PC-3 (cell line): ENCODE measurements at regions not wholly inside any gene's neighbourhood (a gene's known extent, or its start where the extent isn't known, plus 50 kb on each side); places are given as distances from the start of the nearest gene placed in this dataset.
"Not testable (repeated sequence)": the region's sequence is repeated elsewhere in the genome, so short reads cannot be mapped to it uniquely, and the experiment has no call there.

Experiments
- ATAC-seq: fragments of 200-7000 bp; cut with Tn5 transposase; 2 replicates; pipeline ENCODE4 v1.9.1; 2020; ENCODE audit warnings: mild to moderate bottlenecking, moderate library complexity
- BruUV-seq: library from RNA; stranded (reverse); fragments of 400-500 nt; replicated peaks from 2 replicates; lab custom pipeline; 2021; lab: Mats Ljungman, UMichigan
- CTCF ChIA-PET: fragments of 300-600 bp; sonication (Branson Sonifier 250); formaldehyde crosslinking; loops from one replicate; lab custom pipeline; 2022; ENCODE audit warnings: antibody characterized with exemption; lab: Charles Lee
- POLR2A ChIA-PET: fragments of 300-600 bp; sonication (Branson Sonifier 250); formaldehyde crosslinking; loops from one replicate; lab custom pipeline; 2022; ENCODE audit warnings: antibody characterized with exemption; ENCODE audit not compliant: unreplicated experiment; lab: Charles Lee
- DNase-seq: peaks from one replicate; pipeline ENCODE4 v3.0.0-alpha.2; 2015
- H2AFZ ChIP-seq: fragments of 300-600 bp; sonication (generic); 2 replicates; pipeline ENCODE4 v1.6.0; 2016; ENCODE audit warnings: antibody characterized with exemption, low read length
- H3F3A ChIP-seq: fragments of 300-600 bp; sonication (generic); one replicate; pipeline ENCODE4 v1.6.0; 2017; ENCODE audit warnings: antibody characterized with exemption, low read length, control low read depth, mild to moderate bottlenecking; ENCODE audit not compliant: unreplicated experiment
- H3K27ac ChIP-seq: fragments of 300-600 bp; sonication (generic); 2 replicates; pipeline ENCODE4 v1.5.1; 2016; ENCODE audit warnings: mild to moderate bottlenecking, low read length
- H3K27me3 ChIP-seq: fragments of 300-600 bp; sonication (generic); 2 replicates; pipeline ENCODE4 v1.6.1; 2016; ENCODE audit warnings: low read length, mixed read lengths
- H3K36me3 ChIP-seq: fragments of 300-600 bp; sonication (generic); 2 replicates; pipeline ENCODE4 v1.6.1; 2016; ENCODE audit warnings: low read depth, mixed run types, low read length, mixed read lengths
- H3K4me1 ChIP-seq: fragments of 300-600 bp; sonication (generic); 2 replicates; pipeline ENCODE4 v1.5.1; 2016; ENCODE audit warnings: low read length; ENCODE audit not compliant: insufficient read depth
- H3K4me2 ChIP-seq: fragments of 300-600 bp; sonication (generic); 2 replicates; pipeline ENCODE4 v1.6.0; 2016; ENCODE audit warnings: low read length
- H3K4me3 ChIP-seq: fragments of 300-600 bp; sonication (generic); 2 replicates; pipeline ENCODE4 v1.5.1; 2016; ENCODE audit warnings: mild to moderate bottlenecking, low read length, mixed read lengths
- H3K79me2 ChIP-seq: fragments of 300-600 bp; sonication (generic); 2 replicates; pipeline ENCODE4 v1.6.1; 2017; ENCODE audit warnings: low read length, mixed read lengths
- H3K9ac ChIP-seq: fragments of 300-600 bp; sonication (generic); 2 replicates; pipeline ENCODE4 v1.6.0; 2016; ENCODE audit warnings: mild to moderate bottlenecking, low read length
- H3K9me2 ChIP-seq: fragments of 300-600 bp; sonication (generic); replicated peaks from 2 replicates; pipeline ENCODE4 v1.6.1; 2016; ENCODE audit warnings: mixed run types, low read length, mixed read lengths
- H3K9me3 ChIP-seq: fragments of 300-600 bp; sonication (generic); 2 replicates; pipeline ENCODE4 v1.6.1; 2016; ENCODE audit warnings: low read length, mixed read lengths
- H4K20me1 ChIP-seq: fragments of 300-600 bp; sonication (generic); 2 replicates; pipeline ENCODE4 v1.6.1; 2016; ENCODE audit warnings: low read length, mixed read lengths
- CTCF ChIP-seq: fragments of 300-600 bp; sonication (generic); conservative IDR thresholded peaks from 2 replicates; pipeline ENCODE4 v1.5.1; 2017; ENCODE audit warnings: antibody characterized with exemption, low read depth, mild to moderate bottlenecking, low read length
- EZH2 ChIP-seq: fragments of 300-600 bp; sonication (generic); IDR thresholded peaks from one replicate; pipeline ENCODE4 v1.6.1; 2017; ENCODE audit warnings: antibody characterized with exemption, mild to moderate bottlenecking, low read length; ENCODE audit not compliant: unreplicated experiment
- EZH2phosphoT487 ChIP-seq: fragments of 300-600 bp; sonication (generic); IDR thresholded peaks from 2 replicates; pipeline ENCODE4 v1.6.1; 2018; ENCODE audit warnings: mild to moderate bottlenecking, antibody characterized with exemption, low read length, borderline replicate concordance
- intact Hi-C: fragments of 100-400 bp; cut with micrococcal nuclease; formaldehyde crosslinking; loops from 2 replicates; pipeline ENCODE4 v1.9.0; 2023

- intact Hi-C loops, result no loop called here
- ChIA-PET POLR2A (no interaction called here), CTCF (interaction anchor here (0.6 kb wide), 1 partner anchor 1310 kb away, joined by 3 read pairs; no protein-coding TSS in a partner anchor)
- H3K9me3 ChIP-seq, result no peaks in the 10 kb centered on the region
- no peaks in the 10 kb centered on the region for H3K27me3 ChIP-seq
- no peak overlapping the region for H3K4me2 ChIP-seq
- H4K20me1 ChIP-seq, result no peaks in the 10 kb centered on the region
- ATAC-seq, result no peak; the same call in 1 of the 2 replicates
- H3K9me2 ChIP-seq, result no peaks in the 10 kb centered on the region
- no peak overlapping the region for H3K4me3 ChIP-seq
- no peaks in the 10 kb centered on the region for H3F3A ChIP-seq
- no TSS peak for BruUV-seq
- TF ChIP-seq EZH2 (no peak), EZH2phosphoT487 (no peak), CTCF (no peak)
- no peak for DNase-seq
- peak overlapping the region; percentile 25; the same call in 1 of the 2 replicates for H2AFZ ChIP-seq
- no peak overlapping the region for H3K27ac ChIP-seq
- H3K36me3 ChIP-seq, result no peaks in the 10 kb centered on the region
- H3K79me2 ChIP-seq, result no peaks in the 10 kb centered on the region
- peaks cover 24% of the 10 kb centered on the region for H3K4me1 ChIP-seq
- H3K9ac ChIP-seq, result no peak overlapping the region
These were observed 280.8 kb downstream of the SOX4 start for GRCh38 chr6:21874372-21874771.

- H3K4me1 ChIP-seq, result peaks cover 14% of the 10 kb centered on the region
- CTCF ChIA-PET, BruUV-seq, H3K36me3 ChIP-seq, H3K27ac ChIP-seq, ATAC-seq, H3K9me2 ChIP-seq, H3K4me3 ChIP-seq, H2AFZ ChIP-seq, H3F3A ChIP-seq, H3K79me2 ChIP-seq, DNase-seq, intact Hi-C loops, H3K9ac ChIP-seq, POLR2A ChIA-PET, H3K9me3 ChIP-seq, H3K27me3 ChIP-seq, H4K20me1 ChIP-seq, H3K4me2 ChIP-seq: not testable (repeated sequence)
These were observed 283.5 kb downstream of the SOX4 start for GRCh38 chr6:21877037-21877436.

- H3K79me2 ChIP-seq, H3K27ac ChIP-seq, ATAC-seq, DNase-seq, H3K9ac ChIP-seq, H3K9me2 ChIP-seq, CTCF ChIA-PET, H4K20me1 ChIP-seq, H3K4me2 ChIP-seq, H3K36me3 ChIP-seq, H3K9me3 ChIP-seq, H2AFZ ChIP-seq, H3K4me3 ChIP-seq, H3F3A ChIP-seq, H3K4me1 ChIP-seq, H3K27me3 ChIP-seq, BruUV-seq: not testable (repeated sequence)
- intact Hi-C loops, result loop anchor here (10.0 kb wide), 1 partner anchor 55 kb away; no protein-coding TSS in a partner anchor
- POLR2A ChIA-PET, result interaction anchor here (0.7 kb wide), 1 partner anchor 24 kb away, joined by 3 read pairs; no protein-coding TSS in a partner anchor
These were observed 286.7 kb downstream of the SOX4 start for GRCh38 chr6:21880249-21880648.

- ChIA-PET POLR2A (no interaction called here), CTCF (no interaction called here)
- Histone ChIP-seq H2AFZ (no peak overlapping the region), H3F3A (no peaks in the 10 kb centered on the region), H3K4me3 (no peak overlapping the region), H3K9me3 (no peaks in the 10 kb centered on the region), H3K36me3 (no peaks in the 10 kb centered on the region), H3K79me2 (no peaks in the 10 kb centered on the region), H3K9me2 (no peaks in the 10 kb centered on the region), H3K27me3 (no peaks in the 10 kb centered on the region), H3K4me1 (peaks cover 19% of the 10 kb centered on the region), H3K4me2 (no peak overlapping the region), H4K20me1 (no peaks in the 10 kb centered on the region), H3K9ac (no peak overlapping the region), H3K27ac (no peak overlapping the region)
- DNase-seq (no peak), ATAC-seq (no peak)
- TF ChIP-seq EZH2phosphoT487 (no peak), EZH2 (no peak), CTCF (no peak)
- no TSS peak for BruUV-seq
- intact Hi-C loops, result loop anchor here (10.0 kb wide), 1 partner anchor 57 kb away; no protein-coding TSS in a partner anchor
These were observed 288.5 kb downstream of the SOX4 start for GRCh38 chr6:21881969-21882465.
